GM21390 (cell line): ENCODE measurements at regions not wholly inside any gene's neighbourhood (a gene's known extent, or its start where the extent isn't known, plus 50 kb on each side); places are given as distances from the start of the nearest gene placed in this dataset.
"Not testable (repeated sequence)": the region's sequence is repeated elsewhere in the genome, so short reads cannot be mapped to it uniquely, and the experiment has no call there.

Experiments
- ATAC-seq: cut with Tn5 transposase; IDR thresholded peaks from one replicate; pipeline ENCODE4 v1.9.1; 2021; ENCODE audit not compliant: unreplicated experiment

- no peak for ATAC-seq
These were observed 86.4 kb upstream of the KIF5B start for GRCh38 chr10:32142646-32143045.

- ATAC-seq: no peak
These were observed 85.0 kb upstream of the KIF5B start for GRCh38 chr10:32141018-32141807.

GRCh38 chr10:32140403-32140802 lies 84.2 kb upstream of the KIF5B start:
- no peak for ATAC-seq

- ATAC-seq: no peak
These were observed 83.2 kb upstream of the KIF5B start for GRCh38 chr10:32139223-32140073.

- not testable (repeated sequence) for ATAC-seq
These were observed 80.7 kb upstream of the KIF5B start for GRCh38 chr10:32136927-32137326.

GRCh38 chr10:32135796-32136195 lies 79.6 kb upstream of the KIF5B start:
- ATAC-seq: not testable (repeated sequence)

GRCh38 chr10:32132357-32132946 lies 76.2 kb upstream of the KIF5B start:
- no peak for ATAC-seq

GRCh38 chr10:32131388-32131787 lies 75.2 kb upstream of the KIF5B start:
- no peak for ATAC-seq

GRCh38 chr10:32130788-32131187 lies 74.6 kb upstream of the KIF5B start:
- ATAC-seq: no peak

GRCh38 chr10:32125023-32125422 lies 68.8 kb upstream of the KIF5B start:
- no peak for ATAC-seq

- ATAC-seq: no peak
These were observed 66.8 kb upstream of the KIF5B start for GRCh38 chr10:32123021-32123420.

- no peak for ATAC-seq
These were observed 65.4 kb upstream of the KIF5B start for GRCh38 chr10:32121648-32122047.

GRCh38 chr10:32120147-32120546 lies 63.9 kb upstream of the KIF5B start:
- no peak for ATAC-seq

- ATAC-seq: no peak
These were observed 58.3 kb upstream of the KIF5B start for GRCh38 chr10:32114508-32114907.

GRCh38 chr10:32112055-32112454 lies 55.8 kb upstream of the KIF5B start:
- no peak for ATAC-seq

- ATAC-seq: no peak
These were observed 55.4 kb upstream of the KIF5B start for GRCh38 chr10:32111585-32111984.

- no peak for ATAC-seq
These were observed 54.6 kb upstream of the KIF5B start for GRCh38 chr10:32110790-32111189.

GRCh38 chr10:32109603-32110002 lies 53.4 kb upstream of the KIF5B start:
- no peak for ATAC-seq
